ENCODE measurements at regions not wholly inside any gene's neighbourhood (a gene's known extent, or its start where the extent isn't known, plus 50 kb on each side); places are given as distances from the start of the nearest gene placed in this dataset.

- Histone ChIP-seq H3K27me3 (replicated peaks in 1 of 2; ENCODE audit: control insufficient read depth in 2 of 2, insufficient read depth in 2 of 2, low read length in 1 of 2) (no peaks in the 10 kb centered on the region), H3K36me3 (ENCODE audit: control insufficient read depth in 2 of 2, insufficient read depth in 2 of 2, low read length in 1 of 2) (no peaks in the 10 kb centered on the region), H3K4me3 (no peak overlapping the region), H3K4me2 (ENCODE audit: control insufficient read depth, insufficient read depth) (no peak overlapping the region), H3K9ac (ENCODE audit: control insufficient read depth, insufficient read depth, low read length) (no peak overlapping the region), H3K27ac (ENCODE audit: control insufficient read depth, insufficient read depth) (no peak overlapping the region), H4K20me1 (ENCODE audit: control insufficient read depth, insufficient read depth) (no peaks in the 10 kb centered on the region), H3K79me2 (ENCODE audit: control insufficient read depth, insufficient read depth, low read length) (no peaks in the 10 kb centered on the region), H2AFZ (ENCODE audit: control insufficient read depth, low read depth, low read length) (no peak overlapping the region), H3K4me1 (ENCODE audit: control insufficient read depth, insufficient read depth, low read length) (no peaks in the 10 kb centered on the region), H3K9me3 (replicated peaks; ENCODE audit: control insufficient read depth, insufficient read depth, low read length) (no peaks in the 10 kb centered on the region; the same call in 2 of the 3 replicates)
- FAIRE-seq (no peak), DNase-seq (ENCODE audit: low read depth, low spot score) (no peak), ATAC-seq (no peak)
- in situ Hi-C loops (cut with MboI) = no loop called here
- WGBS (ENCODE audit: insufficient coverage, insufficient replicate concordance, low lambda C conversion rate, missing lambda C conversion rate) = 35% methylated on average over 5 of the region's 5 CpGs
- intact Hi-C loops (cut with micrococcal nuclease; ENCODE audit: unreplicated experiment) = no loop called here
- RAD21 ChIA-PET (ENCODE audit: unreplicated experiment) = no interaction called here
- CTCF ChIA-PET = no interaction called here
- POLR2A ChIA-PET = no interaction called here
- TF ChIP-seq LARP7 (IDR thresholded peaks at IDR 0.05) (no peak), IKZF2 (IDR thresholded peaks at IDR 0.05) (no peak), SP1 (IDR thresholded peaks at IDR 0.05; ENCODE audit: low read depth, low read length) (no peak), ZNF274 (IDR thresholded peaks at IDR 0.05; ENCODE audit: insufficient read depth, insufficient read length) (no peak), NFIC (IDR thresholded peaks at IDR 0.05; ENCODE audit: low read depth, low read length) (no peak), MYB (IDR thresholded peaks at IDR 0.05; ENCODE audit: borderline replicate concordance, low read depth, low read length) (no peak), BMI1 (IDR thresholded peaks at IDR 0.05; ENCODE audit: borderline replicate concordance) (no peak), IRF3 (IDR thresholded peaks at IDR 0.05) (no peak)
- SMC1A ChIA-PET (ENCODE audit: uncharacterized antibody, unreplicated experiment) = no interaction called here
- no TSS peak for BruUV-seq (replicated peaks)
These were observed 86.4 kb upstream of the MYOCD start for GRCh38 chr17:12579288-12579687.

- Histone ChIP-seq H3K36me3 (ENCODE audit: control insufficient read depth in 2 of 2, insufficient read depth in 2 of 2, low read length in 1 of 2) (no peaks in the 10 kb centered on the region), H3K79me2 (ENCODE audit: control insufficient read depth, insufficient read depth, low read length) (no peaks in the 10 kb centered on the region), H3K9ac (ENCODE audit: control insufficient read depth, insufficient read depth, low read length) (no peak overlapping the region), H3K4me1 (ENCODE audit: control insufficient read depth, insufficient read depth, low read length) (no peaks in the 10 kb centered on the region), H4K20me1 (ENCODE audit: control insufficient read depth, insufficient read depth) (no peaks in the 10 kb centered on the region), H3K27me3 (replicated peaks in 1 of 2; ENCODE audit: control insufficient read depth in 2 of 2, insufficient read depth in 2 of 2, low read length in 1 of 2) (no peaks in the 10 kb centered on the region), H3K9me3 (replicated peaks; ENCODE audit: control insufficient read depth, insufficient read depth, low read length) (no peaks in the 10 kb centered on the region; the same call in 2 of the 3 replicates), H2AFZ (ENCODE audit: control insufficient read depth, low read depth, low read length) (no peak overlapping the region), H3K4me2 (ENCODE audit: control insufficient read depth, insufficient read depth) (no peak overlapping the region), H3K27ac (ENCODE audit: control insufficient read depth, insufficient read depth) (no peak overlapping the region), H3K4me3 (no peak overlapping the region)
- ChIA-PET RAD21 (ENCODE audit: unreplicated experiment) (no interaction called here), POLR2A (no interaction called here), SMC1A (ENCODE audit: uncharacterized antibody, unreplicated experiment) (no interaction called here), CTCF (no interaction called here)
- intact Hi-C loops (cut with micrococcal nuclease; ENCODE audit: unreplicated experiment) = no loop called here
- no peak for FAIRE-seq
- no peak for DNase-seq (ENCODE audit: low read depth, low spot score)
- no TSS peak for BruUV-seq (replicated peaks)
- in situ Hi-C loops (cut with MboI) = no loop called here
- ATAC-seq = no peak
- 18% methylated on average over 6 of the region's 6 CpGs for WGBS (ENCODE audit: insufficient coverage, insufficient replicate concordance, low lambda C conversion rate, missing lambda C conversion rate)
- TF ChIP-seq CTCF (IDR thresholded peaks at IDR 0.05 in 2 of 3, conservative IDR thresholded peaks at IDR 0.05 in 1 of 3; ENCODE audit: control insufficient read depth in 2 of 3, extremely low read depth in 1 of 3, insufficient read depth in 1 of 3, low read depth in 3 of 3, low read length in 3 of 3) (no peak), SUPT20H (IDR thresholded peaks at IDR 0.05; ENCODE audit: borderline replicate concordance, control insufficient read depth, low read depth, low read length) (no peak), NBN (IDR thresholded peaks at IDR 0.05) (no peak), POU2F2 (IDR thresholded peaks at IDR 0.05; ENCODE audit: borderline replicate concordance, low read depth, low read length) (no peak), PBX3 (IDR thresholded peaks at IDR 0.05; ENCODE audit: insufficient replicate concordance, low read depth, low read length) (no peak)
These were observed 85.0 kb upstream of the MYOCD start for GRCh38 chr17:12580640-12581039.

Data from GM12878 (cell line).